Astrocyte of the spinal cord (primary cell): ENCODE measurements at regions not wholly inside any gene's neighbourhood (a gene's known extent, or its start where the extent isn't known, plus 50 kb on each side); places are given as distances from the start of the nearest gene placed in this dataset.

Source experiments
- DNase-seq: peaks from one replicate; pipeline ENCODE4 v3.0.0; 2011; ENCODE audit warnings: low read depth, low spot score
- H3K4me3 ChIP-seq: 2 replicates; pipeline ENCODE4 v1.5.1; 2011; ENCODE audit warnings: low read depth, mild to moderate bottlenecking, low read length, moderate library complexity
- CTCF ChIP-seq: IDR thresholded peaks from 2 replicates; pipeline ENCODE4 v1.5.1; 2012; ENCODE audit warnings: low read depth, mild to moderate bottlenecking, low read length, inconsistent platforms
- in situ Hi-C: cut with HindIII; loops from 2 replicates; pipeline ENCODE4 v1.10.0; 2017; ENCODE audit warnings: low sequenced_read_pairs

- no peak for DNase-seq
- TF ChIP-seq CTCF = no peak
- in situ Hi-C loops = no loop called here
- no peak overlapping the region for H3K4me3 ChIP-seq
Observed at GRCh38 chr12:32024884-32025592, 65.8 kb downstream of the RESF1 start.

GRCh38 chr12:32025906-32026305 lies 66.7 kb downstream of the RESF1 start:
- H3K4me3 ChIP-seq = no peak overlapping the region
- no peak for DNase-seq
- in situ Hi-C loops = no loop called here
- TF ChIP-seq CTCF = no peak

- no peak for TF ChIP-seq CTCF
- H3K4me3 ChIP-seq = no peak overlapping the region
- in situ Hi-C loops = no loop called here
- DNase-seq = no peak
Observed at GRCh38 chr12:32027684-32028365, 68.6 kb downstream of the RESF1 start.

- no peak for DNase-seq
- TF ChIP-seq CTCF = no peak
- no peak overlapping the region for H3K4me3 ChIP-seq
- in situ Hi-C loops = no loop called here
Observed at GRCh38 chr12:32030151-32030550, 70.9 kb downstream of the RESF1 start.

GRCh38 chr12:32030676-32031075 lies 71.5 kb downstream of the RESF1 start:
- no peak overlapping the region for H3K4me3 ChIP-seq
- in situ Hi-C loops = no loop called here
- TF ChIP-seq CTCF = no peak
- DNase-seq = no peak

DNA sequence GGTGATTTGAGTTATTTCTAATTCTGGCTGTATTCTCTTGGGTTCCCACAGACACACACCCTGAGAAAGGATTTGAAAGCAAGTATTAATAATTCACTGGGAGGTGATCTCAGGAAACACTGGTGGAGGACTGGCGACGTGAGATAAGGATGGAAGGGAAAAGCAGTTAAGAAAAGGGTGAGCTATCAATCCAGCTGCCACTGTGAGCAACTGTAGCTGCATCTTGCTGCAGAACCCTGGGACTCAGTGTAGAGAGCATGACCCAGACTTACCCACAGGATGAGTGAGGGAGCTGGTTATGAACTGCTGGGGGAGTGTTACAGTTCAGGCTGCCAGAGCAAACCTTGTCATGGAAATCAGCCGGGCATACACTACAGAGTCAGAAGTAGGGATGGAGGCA lies 71.9 kb downstream of the RESF1 start:
- in situ Hi-C loops = no loop called here
- no peak overlapping the region for H3K4me3 ChIP-seq
- DNase-seq = no peak
- TF ChIP-seq CTCF = no peak
